K562 (cell line): ENCODE measurements at regions not wholly inside any gene's neighbourhood (a gene's known extent, or its start where the extent isn't known, plus 50 kb on each side); places are given as distances from the start of the nearest gene placed in this dataset.

Experiments
- ATAC-seq: fragments of 200-7000 bp; cut with Tn5 transposase; 3 replicates; pipeline ENCODE4 v1.9.1; 2020; ENCODE audit warnings: moderate library complexity
- BruUV-seq: library from RNA; stranded (reverse); fragments of 400-500 nt; replicated peaks from 2 replicates; lab custom pipeline; 2021; lab: Mats Ljungman, UMichigan
- CTCF ChIA-PET: fragments of 300-600 bp; formaldehyde crosslinking; extraction: SDS; loops from one replicate; lab custom pipeline; 2021; ENCODE audit warnings: low intra/inter-chr PET ratio; lab: Yijun Ruan, JAX
- POLR2A ChIA-PET: fragments of 300-600, 350-650 bp; sonication (Branson Sonifier 250); formaldehyde crosslinking; extraction: SDS; loops from one replicate; lab custom pipeline; 2021; ENCODE audit warnings: antibody characterized with exemption, inconsistent platforms; lab: Yijun Ruan, JAX
- DNase-seq, 4 experiments: peaks; one replicate each; pipeline versions ENCODE4 v3.0.0 to v3.0.0-alpha.2; 2011 to 2018; ENCODE audit warnings: low spot score in 3 of 4, mixed read lengths in 3 of 4; ENCODE audit errors: extremely low read depth in 1 of 4
- FAIRE-seq: peaks from 2 replicates; lab custom pipeline; 2011; peaks lifted over from hg19 to GRCh38; lab: Jason Lieb, UNC
- H2AFZ ChIP-seq: 2 replicates; pipeline ENCODE4 v1.6.0; 2011; ENCODE audit warnings: low read depth, low read length, control low read depth, inconsistent platforms
- H3K27ac ChIP-seq: fragments of 200-600 bp; 3 replicates; pipeline ENCODE4 v1.8.0; 2011; ENCODE audit warnings: low read depth, mild to moderate bottlenecking, control low read depth, inconsistent platforms, low read length, moderate library complexity, mixed read lengths; ENCODE audit errors: extremely low read depth
- H3K27me3 ChIP-seq, 2 experiments: fragments of 300-600 bp in 1 of 2; 2 replicates in 1 of 2; 3 replicates in 1 of 2; pipeline versions ENCODE4 v1.6.0 to v1.8.0; 2011; ENCODE audit warnings: inconsistent platforms in 2 of 2, low read length in 2 of 2, mild to moderate bottlenecking in 1 of 2, mixed read lengths in 1 of 2, moderate library complexity in 1 of 2; ENCODE audit not compliant: control insufficient read depth in 2 of 2, insufficient read depth in 2 of 2
- H3K36me3 ChIP-seq: fragments of 300-600 bp; 3 replicates; pipeline ENCODE4 v1.8.0; 2011; ENCODE audit warnings: mild to moderate bottlenecking, low read length, inconsistent platforms; ENCODE audit not compliant: control insufficient read depth, insufficient read depth
- H3K4me1 ChIP-seq, 2 experiments: fragments of 200-600 bp in 1 of 2; replicated peaks in 1 of 2; 2 replicates in 1 of 2; 3 replicates in 1 of 2; pipeline versions ENCODE4 v1.5.1 to v1.8.0; 2011; ENCODE audit warnings: inconsistent platforms in 2 of 2, low read length in 2 of 2, mild to moderate bottlenecking in 1 of 2, mixed read lengths in 1 of 2, moderate library complexity in 1 of 2; ENCODE audit not compliant: control insufficient read depth in 2 of 2, insufficient read depth in 2 of 2
- H3K4me2 ChIP-seq: 2 replicates; pipeline ENCODE4 v1.6.1; 2011; ENCODE audit warnings: low read length, control low read depth, inconsistent platforms, mixed read lengths; ENCODE audit not compliant: insufficient read depth
- H3K4me3 ChIP-seq: fragments of 200-600 bp; sonication (generic), shearing (Covaris generic); 2 replicates; pipeline ENCODE4 v1.5.1; 2016; ENCODE audit warnings: control low read depth, inconsistent platforms
- H3K79me2 ChIP-seq: fragments of 200-600 bp; 3 replicates; pipeline ENCODE4 v1.8.0; 2011; ENCODE audit warnings: low read length, inconsistent platforms; ENCODE audit not compliant: control insufficient read depth, insufficient read depth
- H3K9ac ChIP-seq, 2 experiments: 2 replicates each; pipeline versions ENCODE4 v1.6.0 to v1.6.1; 2011; ENCODE audit warnings: low read depth in 2 of 2, low read length in 2 of 2, control low read depth in 1 of 2, inconsistent platforms in 1 of 2, mild to moderate bottlenecking in 1 of 2, mixed read lengths in 1 of 2; ENCODE audit not compliant: insufficient read depth in 1 of 2
- H3K9me1 ChIP-seq: one replicate; pipeline ENCODE4 v1.6.0; 2011; ENCODE audit warnings: inconsistent platforms, mild to moderate bottlenecking, low read length, moderate library complexity; ENCODE audit not compliant: control insufficient read depth, insufficient read depth
- H3K9me3 ChIP-seq: replicated peaks from 2 replicates; pipeline ENCODE4 v1.5.1; 2011; ENCODE audit warnings: low read depth, low read length, inconsistent platforms; ENCODE audit not compliant: control insufficient read depth, insufficient read depth
- H4K20me1 ChIP-seq: replicated peaks from 2 replicates; pipeline ENCODE4 v1.6.1; 2011; ENCODE audit warnings: low read length, inconsistent platforms, mixed read lengths; ENCODE audit not compliant: control insufficient read depth, insufficient read depth
- BRF1 ChIP-seq: IDR thresholded peaks from 3 replicates; pipeline ENCODE4 v1.6.1; 2011; ENCODE audit warnings: borderline replicate concordance, mild to moderate bottlenecking; ENCODE audit not compliant: insufficient read length; ENCODE audit errors: extremely low read depth
- CBX8 ChIP-seq: fragments of 200-600 bp; sonication (generic); IDR thresholded peaks from 2 replicates; pipeline ENCODE4 v1.6.1; 2012; ENCODE audit warnings: borderline replicate concordance, mixed run types, low read depth, mild to moderate bottlenecking, moderate library complexity, mixed read lengths, low read length, control low read depth, inconsistent platforms; ENCODE audit not compliant: poor library complexity, severe bottlenecking; ENCODE audit errors: extremely low read depth
- CREB5 ChIP-seq: fragments of 250-450 bp; sonication (Bioruptor Pico); IDR thresholded peaks from 2 replicates; pipeline ENCODE4 v1.5.0; 2020; ENCODE audit warnings: mild to moderate bottlenecking
- EGR1 ChIP-seq: fragments of 450-650 bp; conservative IDR thresholded peaks from 2 replicates; pipeline ENCODE4 v1.6.1; 2017; ENCODE audit warnings: mild to moderate bottlenecking
- FOXP1 ChIP-seq: sonication (generic); formaldehyde crosslinking; IDR thresholded peaks from 2 replicates; pipeline ENCODE4 v1.8.0; 2022; ENCODE audit warnings: mild to moderate bottlenecking, missing genetic modification reagents
- HCFC1 ChIP-seq: IDR thresholded peaks from 2 replicates; pipeline ENCODE4 v1.6.1; 2012; ENCODE audit warnings: low read depth, low read length, improper control_type of control experiment
- POLR2B ChIP-seq: fragments of 450-650 bp; IDR thresholded peaks from 2 replicates; pipeline ENCODE4 v1.6.1; 2018; ENCODE audit warnings: low read depth; ENCODE audit not compliant: partially characterized antibody
- RAD51 ChIP-seq: fragments of 450-650 bp; IDR thresholded peaks from 2 replicates; pipeline ENCODE4 v1.7.1; 2016; ENCODE audit warnings: low read depth, mild to moderate bottlenecking, borderline replicate concordance
- TAF7 ChIP-seq: fragments of 450-650 bp; IDR thresholded peaks from 2 replicates; pipeline ENCODE4 v1.6.1; 2016; ENCODE audit warnings: missing genetic modification characterization, missing compliant biosample characterization
- TSC22D4 ChIP-seq: fragments of 450-650 bp; IDR thresholded peaks from 2 replicates; pipeline ENCODE4 v1.6.1; 2016; ENCODE audit warnings: missing genetic modification characterization, missing biosample characterization, control low read depth
- U2AF2 ChIP-seq: fragments of 200-400 bp; formaldehyde crosslinking; optimal IDR thresholded peaks from 2 replicates; pipeline ENCODE3; 2017; ENCODE audit warnings: low read depth, mild to moderate bottlenecking, low read length
- YY1 ChIP-seq, 3 experiments: IDR thresholded peaks; 2 replicates each; pipeline ENCODE4 v1.6.1; 2011; ENCODE audit warnings: low read length in 2 of 3, mild to moderate bottlenecking in 2 of 3, moderate library complexity in 2 of 3, borderline replicate concordance in 1 of 3, control low read depth in 1 of 3, low read depth in 1 of 3; ENCODE audit not compliant: insufficient read depth in 3 of 3, insufficient replicate concordance in 2 of 3, control insufficient read depth in 1 of 3, insufficient read length in 1 of 3; ENCODE audit errors: extremely low read depth in 1 of 3
- ZBED1 ChIP-seq: IDR thresholded peaks from 2 replicates; pipeline ENCODE4 v1.6.1; 2014
- ZBTB11 ChIP-seq, 3 experiments: fragments of 200-800 bp in 1 of 3; fragments of 250-450 bp in 1 of 3; fragments of 450-650 bp in 1 of 3; sonication (Bioruptor Pico) in 1 of 3; sonication (Bioruptor generic) in 1 of 3; formaldehyde crosslinking in 1 of 3; IDR thresholded peaks; 2 replicates each; pipeline versions ENCODE4 v1.6.1 to v1.8.0; 2016 to 2022; ENCODE audit warnings: mild to moderate bottlenecking in 2 of 3, missing genetic modification characterization in 2 of 3, missing compliant biosample characterization in 1 of 3, moderate library complexity in 1 of 3
- ZNF239 ChIP-seq: fragments of 250-450 bp; sonication (Bioruptor Pico); IDR thresholded peaks from 2 replicates; pipeline ENCODE4 v1.4.0; 2020; ENCODE audit warnings: mild to moderate bottlenecking
- ZNF274 ChIP-seq: IDR thresholded peaks from 2 replicates; pipeline ENCODE4 v1.6.1; 2011; ENCODE audit warnings: low read depth, mild to moderate bottlenecking, low read length, moderate library complexity, borderline replicate concordance
- ZNF431 ChIP-seq: sonication (generic); formaldehyde crosslinking; IDR thresholded peaks from 2 replicates; pipeline ENCODE4 v1.8.0; 2022; ENCODE audit warnings: mild to moderate bottlenecking, missing genetic modification reagents
- ZNF551 ChIP-seq: fragments of 250-450 bp; sonication (Bioruptor Pico); IDR thresholded peaks from 2 replicates; pipeline ENCODE4 v1.5.0; 2021; ENCODE audit warnings: mild to moderate bottlenecking, moderate library complexity
- in situ Hi-C: fragments of 300-500 bp; cut with MboI; formaldehyde crosslinking; loops from 4 replicates; pipeline ENCODE4 v1.15.0; 2018; ENCODE audit warnings: inconsistent platforms, mixed read lengths
- intact Hi-C: fragments of 100-400 bp; cut with micrococcal nuclease; formaldehyde crosslinking; loops from 2 replicates; pipeline ENCODE4 v1.14.2; 2022

- no peak for TF ChIP-seq CREB5 (CRISPR knock-in tag)
- TF ChIP-seq BRF1, result no peak
- no peak for TF ChIP-seq TSC22D4
- no peak for TF ChIP-seq ZBTB11 (CRISPR knock-in tag; IDR thresholded peaks at IDR 0.05)
- TF ChIP-seq ZBED1, result no peak
Measured at GRCh38 chr2:114259389-114259788, 183.1 kb upstream of the DPP10 start (continued).

GRCh38 chr2:114261366-114261765, 181.1 kb upstream of the DPP10 start:
- in situ Hi-C loops, result no loop called here
- no peak for DNase-seq
- no peak for TF ChIP-seq ZNF274
- no peak for TF ChIP-seq FOXP1 (CRISPR knock-in tag)
- no peak for TF ChIP-seq POLR2B
- TF ChIP-seq ZNF551 (CRISPR knock-in tag), result no peak
- no peak for TF ChIP-seq ZNF431 (CRISPR knock-in tag)
- TF ChIP-seq TAF7 (tag), result no peak
- TF ChIP-seq ZNF239 (CRISPR knock-in tag), result no peak
- TF ChIP-seq CBX8, result no peak
- TF ChIP-seq HCFC1, result no peak
- TF ChIP-seq RAD51, result no peak
- no peak for TF ChIP-seq EGR1
- TF ChIP-seq YY1 (IDR thresholded peaks at IDR 0.05; ENCODE audit: borderline replicate concordance in 1 of 3, control insufficient read depth in 1 of 3, extremely low read depth in 1 of 3, insufficient read depth in 3 of 3, insufficient read length in 1 of 3, insufficient replicate concordance in 2 of 3, low read depth in 1 of 3, low read length in 2 of 3), result no peak
- no peak for TF ChIP-seq U2AF2

More at GRCh38 chr2:114261366-114261765, 181.1 kb upstream of the DPP10 start:
- Histone ChIP-seq H3K4me3 (no peak overlapping the region), H3K9me3 (no peaks in the 10 kb centered on the region), H3K9ac (no peak overlapping the region), H3K9me1 (no peaks in the 10 kb centered on the region), H3K27me3 (no peaks in the 10 kb centered on the region), H2AFZ (no peak overlapping the region), H3K27ac (no peak overlapping the region), H3K79me2 (no peaks in the 10 kb centered on the region), H3K4me1 (no peaks in the 10 kb centered on the region), H3K4me2 (no peak overlapping the region), H3K36me3 (no peaks in the 10 kb centered on the region; the same call in 2 of the 3 replicates), H4K20me1 (no peaks in the 10 kb centered on the region)
- ChIA-PET CTCF (no interaction called here), POLR2A (no interaction called here)
- FAIRE-seq, result no peak
- no TSS peak for BruUV-seq
- intact Hi-C loops, result no loop called here
- ATAC-seq, result no peak
